Erythroblast (primary cell): ENCODE measurements at regions not wholly inside any gene's neighbourhood (a gene's known extent, or its start where the extent isn't known, plus 50 kb on each side); places are given as distances from the start of the nearest gene placed in this dataset.
"Not testable (repeated sequence)": the region's sequence is repeated elsewhere in the genome, so short reads cannot be mapped to it uniquely, and the experiment has no call there.

Experiments
- GATA1 ChIP-seq: IDR thresholded peaks from 2 replicates; pipeline ENCODE4 v1.6.1; 2011; ENCODE audit warnings: low read depth, mild to moderate bottlenecking, control low read depth, low read length, moderate library complexity
- POLR2A ChIP-seq: IDR thresholded peaks from 2 replicates; pipeline ENCODE4 v1.6.1; 2011; ENCODE audit warnings: mild to moderate bottlenecking, low read length

- TF ChIP-seq POLR2A, GATA1: not testable (repeated sequence)
Observed at GRCh38 chr9:102153081-102153480, 414.6 kb upstream of the GRIN3A start.
